D721Med (cell line): ENCODE measurements at regions not wholly inside any gene's neighbourhood (a gene's known extent, or its start where the extent isn't known, plus 50 kb on each side); places are given as distances from the start of the nearest gene placed in this dataset.
"Not testable (repeated sequence)": the region's sequence is repeated elsewhere in the genome, so short reads cannot be mapped to it uniquely, and the experiment has no call there.

Experiments used
- DNase-seq: peaks from one replicate; pipeline ENCODE4 v3.0.0; 2011; ENCODE audit warnings: low spot score; ENCODE audit not compliant: insufficient read length
- FAIRE-seq: peaks from 2 replicates; lab custom pipeline; 2011; peaks lifted over from hg19 to GRCh38; lab: Jason Lieb, UNC
- TF ChIP-seq, protein P1 (sequence below): IDR thresholded peaks from 2 replicates; pipeline ENCODE4 v1.5.1; 2012; ENCODE audit warnings: mild to moderate bottlenecking, control low read depth; ENCODE audit not compliant: insufficient read depth; ENCODE audit errors: missing control alignments

GRCh38 chr6:27128311-27129094, 119.0 kb upstream of the PRSS16 start:
- DNase-seq (no peak), FAIRE-seq (no peak)
- TF ChIP-seq, protein P1, sequence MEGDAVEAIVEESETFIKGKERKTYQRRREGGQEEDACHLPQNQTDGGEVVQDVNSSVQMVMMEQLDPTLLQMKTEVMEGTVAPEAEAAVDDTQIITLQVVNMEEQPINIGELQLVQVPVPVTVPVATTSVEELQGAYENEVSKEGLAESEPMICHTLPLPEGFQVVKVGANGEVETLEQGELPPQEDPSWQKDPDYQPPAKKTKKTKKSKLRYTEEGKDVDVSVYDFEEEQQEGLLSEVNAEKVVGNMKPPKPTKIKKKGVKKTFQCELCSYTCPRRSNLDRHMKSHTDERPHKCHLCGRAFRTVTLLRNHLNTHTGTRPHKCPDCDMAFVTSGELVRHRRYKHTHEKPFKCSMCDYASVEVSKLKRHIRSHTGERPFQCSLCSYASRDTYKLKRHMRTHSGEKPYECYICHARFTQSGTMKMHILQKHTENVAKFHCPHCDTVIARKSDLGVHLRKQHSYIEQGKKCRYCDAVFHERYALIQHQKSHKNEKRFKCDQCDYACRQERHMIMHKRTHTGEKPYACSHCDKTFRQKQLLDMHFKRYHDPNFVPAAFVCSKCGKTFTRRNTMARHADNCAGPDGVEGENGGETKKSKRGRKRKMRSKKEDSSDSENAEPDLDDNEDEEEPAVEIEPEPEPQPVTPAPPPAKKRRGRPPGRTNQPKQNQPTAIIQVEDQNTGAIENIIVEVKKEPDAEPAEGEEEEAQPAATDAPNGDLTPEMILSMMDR: no peak

DNA sequence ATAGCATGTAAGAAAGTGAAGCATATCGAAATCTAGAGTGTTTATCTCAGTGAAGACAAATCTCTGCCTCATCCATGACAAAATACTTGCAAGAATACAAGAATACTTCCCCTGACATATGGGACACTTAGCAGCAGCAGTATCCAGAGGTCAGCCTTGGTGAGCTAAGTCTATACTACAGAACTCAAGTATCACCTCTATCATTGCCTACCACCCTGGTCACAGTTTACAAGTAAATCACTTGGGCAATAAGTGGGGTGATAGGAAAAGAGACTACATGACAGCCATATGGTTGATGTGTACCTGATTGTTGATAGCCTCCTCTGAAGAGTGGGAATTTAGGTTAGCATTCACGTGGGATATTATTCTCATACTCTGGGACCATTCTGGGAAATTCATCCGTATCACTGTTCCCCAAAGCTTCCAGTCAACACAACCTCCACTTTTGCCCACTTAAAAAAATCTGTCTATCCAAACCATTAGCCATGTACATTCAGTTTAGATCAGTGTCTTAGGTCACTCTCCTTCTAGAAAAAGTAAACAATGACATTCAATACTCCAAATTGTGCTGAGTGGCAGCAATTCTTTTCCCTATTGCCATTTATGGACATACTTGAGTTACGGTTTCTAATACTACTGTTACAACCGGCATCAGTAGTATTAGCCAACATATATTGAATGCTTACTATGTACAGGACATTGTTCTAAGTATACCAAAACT, 118.2 kb upstream of the PRSS16 start:
- no peak for FAIRE-seq
- DNase-seq: no peak
- TF ChIP-seq, protein P1: no peak

GRCh38 chr6:27129917-27130316, 117.6 kb upstream of the PRSS16 start:
- TF ChIP-seq, protein P1: no peak
- no peak for FAIRE-seq
- DNase-seq: no peak

DNA sequence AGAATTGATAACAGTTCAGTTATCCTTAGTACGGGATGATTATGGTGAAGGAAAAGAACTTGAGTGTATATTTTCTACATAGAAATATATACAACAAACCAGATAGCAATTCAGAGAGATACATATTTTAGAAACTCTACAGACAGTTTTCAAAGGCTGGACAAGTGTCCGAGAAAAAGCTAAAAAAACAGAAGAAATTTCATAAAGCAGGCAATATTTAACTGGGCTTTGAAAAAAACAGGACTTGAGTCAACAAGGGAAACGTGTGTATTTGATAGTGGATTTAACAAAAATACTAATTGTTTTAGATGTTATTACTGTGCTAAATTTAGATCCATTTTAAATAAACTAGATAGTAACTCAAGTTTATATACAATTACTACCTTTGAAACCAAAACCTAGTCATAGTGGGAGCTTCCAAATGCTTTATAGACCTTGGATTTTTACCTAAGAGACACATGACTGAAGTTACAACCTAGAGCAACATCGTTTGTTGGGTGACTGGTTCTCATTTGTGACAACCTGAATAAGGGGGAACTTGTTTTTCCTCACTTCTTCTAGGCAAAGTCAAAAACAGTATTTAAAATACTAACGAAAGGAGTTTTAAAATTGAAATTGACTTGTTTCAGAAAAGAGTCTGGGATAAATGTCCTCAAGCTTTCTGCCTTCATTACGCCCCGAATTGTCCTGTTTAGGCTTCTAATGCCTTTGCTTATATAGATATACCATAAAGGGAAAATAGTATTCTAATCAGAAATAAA, 116.7 kb upstream of the PRSS16 start:
- TF ChIP-seq, protein P1: no peak
- FAIRE-seq (no peak), DNase-seq (no peak)

DNA sequence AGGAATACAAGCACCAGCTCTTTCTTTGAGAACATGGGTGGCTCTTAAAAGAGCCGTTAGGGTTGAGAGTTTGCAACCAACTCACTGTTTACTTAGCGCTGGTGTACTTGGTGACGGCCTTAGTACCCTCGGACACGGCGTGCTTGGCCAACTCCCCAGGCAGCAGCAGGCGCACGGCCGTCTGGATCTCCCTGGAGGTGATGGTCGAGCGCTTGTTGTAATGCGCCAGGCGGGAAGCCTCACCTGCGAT, 115.3 kb upstream of the PRSS16 start:
- not testable (repeated sequence) for FAIRE-seq, DNase-seq

GRCh38 chr6:27132532-27133280, 114.8 kb upstream of the PRSS16 start:
- TF ChIP-seq, protein P1: no peak

More at GRCh38 chr6:27132532-27133280, 114.8 kb upstream of the PRSS16 start:
- FAIRE-seq: peak; percentile 90
- peak; percentile 73 for DNase-seq
